Thyroid gland (tissue), 4 donors: ENCODE measurements at regions not wholly inside any gene's neighbourhood (a gene's known extent, or its start where the extent isn't known, plus 50 kb on each side); places are given as distances from the start of the nearest gene placed in this dataset.
A peak's percentile ranks its signal among the peaks of the same experiment; 100 is the strongest.
"Not testable (repeated sequence)": the region's sequence is repeated elsewhere in the genome, so short reads cannot be mapped to it uniquely, and the experiment has no call there.

ENCODE experiments used
- DNase-seq, 2 donors: peaks; one replicate each; pipeline ENCODE4 v3.0.0-alpha.2; 2019
- H3K27ac ChIP-seq, 3 donors: fragments of 200-600 bp; sonication (generic); 1 replicate in 2 of 3; 2 replicates in 1 of 3; pipeline ENCODE4 v1.5.1; 2016 to 2019; ENCODE audit warnings: mild to moderate bottlenecking in 1 of 3, moderate library complexity in 1 of 3
- H3K27me3 ChIP-seq: fragments of 200-600 bp; sonication (generic); one replicate; pipeline ENCODE4 v1.5.1; 2019
- H3K36me3 ChIP-seq, 2 donors: fragments of 200-600 bp; sonication (generic); one replicate each; pipeline ENCODE4 v1.5.1; 2016 to 2019
- H3K4me1 ChIP-seq, 2 donors: fragments of 200-600 bp; sonication (generic); one replicate each; pipeline ENCODE4 v1.5.1; 2017 to 2019
- H3K4me3 ChIP-seq, 3 donors: fragments of 200-600 bp; sonication (generic); replicated peaks in 1 of 3; 1 replicate in 2 of 3; 2 replicates in 1 of 3; pipeline ENCODE4 v1.5.1; 2016; ENCODE audit warnings: mild to moderate bottlenecking in 1 of 3
- H3K9me3 ChIP-seq: fragments of 200-600 bp; sonication (generic); one replicate; pipeline ENCODE4 v1.5.1; 2017
- POLR2A ChIP-seq, 2 donors: fragments of 450-650 bp; IDR thresholded peaks; one replicate each; pipeline ENCODE4 v1.6.1; 2017; ENCODE audit warnings: antibody characterized with exemption in 2 of 2, mild to moderate bottlenecking in 2 of 2, moderate library complexity in 1 of 2
- WGBS, 2 donors: methylation state at CpG; one replicate each; pipeline ENCODE4 v1.1.5; 2017; 5-methylcytosine and 5-hydroxymethylcytosine counted together
- intact Hi-C: fragments of 100-400 bp; cut with DNase I; formaldehyde crosslinking; loops from one replicate; pipeline ENCODE4 v1.15.1; 2023
- TF ChIP-seq, protein P1 (sequence below), 6 experiments: fragments of 200-600 bp in 3 of 6; fragments of 450-650 bp in 3 of 6; sonication (generic) in 3 of 6; IDR thresholded peaks; one replicate each; pipeline ENCODE4 v1.5.1; 2016 to 2019; ENCODE audit warnings: antibody characterized with exemption in 6 of 6, mild to moderate bottlenecking in 2 of 6, inconsistent platforms in 1 of 6, moderate library complexity in 1 of 6

GRCh38 chr7:136441835-136442234, 426.6 kb upstream of the CHRM2 start:
- Histone ChIP-seq H3K9me3 (no peaks in the 10 kb centered on the region), H3K27ac (no peak overlapping the region), H3K4me3 (no peak overlapping the region), H3K36me3 (no peaks in the 10 kb centered on the region), H3K27me3 (no peaks in the 10 kb centered on the region), H3K4me1 (no peaks in the 10 kb centered on the region)
- TF ChIP-seq, protein P1, sequence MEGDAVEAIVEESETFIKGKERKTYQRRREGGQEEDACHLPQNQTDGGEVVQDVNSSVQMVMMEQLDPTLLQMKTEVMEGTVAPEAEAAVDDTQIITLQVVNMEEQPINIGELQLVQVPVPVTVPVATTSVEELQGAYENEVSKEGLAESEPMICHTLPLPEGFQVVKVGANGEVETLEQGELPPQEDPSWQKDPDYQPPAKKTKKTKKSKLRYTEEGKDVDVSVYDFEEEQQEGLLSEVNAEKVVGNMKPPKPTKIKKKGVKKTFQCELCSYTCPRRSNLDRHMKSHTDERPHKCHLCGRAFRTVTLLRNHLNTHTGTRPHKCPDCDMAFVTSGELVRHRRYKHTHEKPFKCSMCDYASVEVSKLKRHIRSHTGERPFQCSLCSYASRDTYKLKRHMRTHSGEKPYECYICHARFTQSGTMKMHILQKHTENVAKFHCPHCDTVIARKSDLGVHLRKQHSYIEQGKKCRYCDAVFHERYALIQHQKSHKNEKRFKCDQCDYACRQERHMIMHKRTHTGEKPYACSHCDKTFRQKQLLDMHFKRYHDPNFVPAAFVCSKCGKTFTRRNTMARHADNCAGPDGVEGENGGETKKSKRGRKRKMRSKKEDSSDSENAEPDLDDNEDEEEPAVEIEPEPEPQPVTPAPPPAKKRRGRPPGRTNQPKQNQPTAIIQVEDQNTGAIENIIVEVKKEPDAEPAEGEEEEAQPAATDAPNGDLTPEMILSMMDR (IDR thresholded peaks at IDR 0.05), result no peak
- TF ChIP-seq POLR2A (IDR thresholded peaks at IDR 0.05), result no peak
- intact Hi-C loops, result no loop called here
- WGBS, 2 donors, result 86 to 87% methylated on average over 3 of the region's 3 CpGs
- no peak for DNase-seq

DNA sequence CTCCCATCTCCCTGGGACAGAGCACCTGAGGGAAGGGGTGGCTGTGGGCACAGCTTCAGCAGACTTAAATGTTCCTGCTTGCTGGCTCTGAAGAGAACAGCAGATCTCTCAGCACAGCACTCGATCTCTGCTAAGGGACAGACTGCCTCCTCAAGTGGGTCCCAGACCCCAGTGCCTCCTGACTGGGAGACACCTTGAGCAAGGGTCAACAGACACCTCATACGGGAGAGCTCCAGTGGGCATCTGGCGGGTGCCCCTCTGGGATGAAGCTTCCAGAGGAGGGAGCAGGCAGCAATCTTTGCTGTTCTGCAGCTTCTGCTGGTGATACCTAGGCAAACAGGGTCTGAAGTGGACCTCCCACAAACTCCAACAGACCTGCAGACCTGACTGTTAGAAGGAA, 436.7 kb upstream of the CHRM2 start:
- intact Hi-C loops, H3K4me3 ChIP-seq, H3K27ac ChIP-seq, H3K4me1 ChIP-seq, H3K9me3 ChIP-seq, DNase-seq, H3K27me3 ChIP-seq, H3K36me3 ChIP-seq: not testable (repeated sequence)
- 89 to 93% methylated on average over 3 of the region's 3 CpGs for WGBS, 2 donors

DNA sequence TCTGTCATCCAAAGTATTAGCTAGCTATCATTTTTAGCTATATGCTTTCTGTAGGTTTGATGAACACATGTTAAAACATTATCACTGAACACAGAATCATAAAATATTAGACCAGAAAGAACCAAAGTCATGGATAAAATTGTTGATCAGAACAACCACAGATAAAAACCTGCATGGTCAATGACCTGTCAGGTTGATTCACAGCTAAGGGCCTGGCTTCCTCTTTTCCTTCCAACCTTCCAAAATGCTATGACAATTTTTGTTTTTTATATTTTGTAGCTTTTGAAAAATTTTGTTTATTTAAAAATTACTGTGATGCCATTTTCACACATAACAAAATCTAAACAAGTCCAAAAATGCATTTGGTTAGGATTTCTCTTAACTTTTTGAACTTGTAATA, 444.4 kb upstream of the CHRM2 start:
- Histone ChIP-seq H3K27ac (no peak overlapping the region), H3K9me3 (no peaks in the 10 kb centered on the region), H3K36me3 (no peaks in the 10 kb centered on the region), H3K4me1 (no peaks in the 10 kb centered on the region), H3K4me3 (no peak overlapping the region), H3K27me3 (no peaks in the 10 kb centered on the region)
- no peak for TF ChIP-seq POLR2A (IDR thresholded peaks at IDR 0.05)
- TF ChIP-seq, protein P1 (IDR thresholded peaks at IDR 0.05), result no peak
- intact Hi-C loops, result no loop called here
- no peak for DNase-seq

DNA sequence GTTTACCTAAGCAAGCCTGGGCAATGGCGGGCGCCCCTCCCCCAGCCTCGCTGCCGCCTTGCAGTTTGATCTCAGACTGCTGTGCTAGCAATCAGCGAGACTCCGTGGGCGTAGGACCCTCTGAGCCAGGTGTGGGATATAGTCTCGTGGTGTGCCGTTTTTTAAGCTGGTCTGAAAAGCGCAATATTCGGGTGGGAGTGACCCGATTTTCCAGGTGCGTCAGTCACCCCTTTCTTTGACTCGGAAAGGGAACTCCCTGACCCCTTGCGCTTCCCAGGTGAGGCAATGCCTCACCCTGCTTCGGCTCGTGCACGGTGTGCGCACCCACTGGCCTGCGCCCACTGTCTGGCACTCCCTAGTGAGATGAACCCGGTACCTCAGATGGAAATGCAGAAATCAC, 442.6 kb upstream of the MTPN start:
- H3K27ac ChIP-seq, H3K9me3 ChIP-seq, intact Hi-C loops, H3K27me3 ChIP-seq, H3K4me3 ChIP-seq, DNase-seq, H3K36me3 ChIP-seq, H3K4me1 ChIP-seq: not testable (repeated sequence)
- 82 to 96% methylated on average over 11 to 16 of the region's 21 CpGs for WGBS, 2 donors

DNA sequence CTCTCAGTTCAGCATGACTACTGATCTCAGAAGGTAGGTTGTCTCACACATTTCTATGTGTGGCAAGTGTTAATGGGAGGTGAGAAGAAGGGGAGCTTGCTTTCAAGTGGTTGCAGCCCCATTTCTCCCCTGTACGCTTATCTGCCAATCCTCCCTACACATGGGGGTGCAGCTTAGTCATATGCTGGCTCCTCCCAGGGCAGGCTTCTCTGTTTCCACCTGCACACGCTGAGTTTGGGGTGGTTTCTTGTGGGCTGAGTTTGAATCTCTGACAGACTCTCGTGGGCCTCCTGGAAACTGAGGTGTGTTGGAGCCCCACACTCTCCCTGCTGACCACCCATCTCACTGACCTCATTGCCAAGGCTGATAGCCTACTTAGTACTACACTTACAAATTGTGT, 435.8 kb upstream of the MTPN start:
- no peaks in the 10 kb centered on the region for H3K36me3 ChIP-seq
- H3K4me1 ChIP-seq, result no peaks in the 10 kb centered on the region
- H3K4me3 ChIP-seq, result no peak overlapping the region
- H3K9me3 ChIP-seq, result no peaks in the 10 kb centered on the region
- H3K27ac ChIP-seq, result no peak overlapping the region
- TF ChIP-seq, protein P1 (IDR thresholded peaks at IDR 0.05), result no peak
- TF ChIP-seq POLR2A (IDR thresholded peaks at IDR 0.05), result no peak
- H3K27me3 ChIP-seq, result no peaks in the 10 kb centered on the region
- 84 to 91% methylated on average over 3 of the region's 3 CpGs for WGBS, 2 donors
- no peak for DNase-seq
- intact Hi-C loops, result no loop called here

DNA sequence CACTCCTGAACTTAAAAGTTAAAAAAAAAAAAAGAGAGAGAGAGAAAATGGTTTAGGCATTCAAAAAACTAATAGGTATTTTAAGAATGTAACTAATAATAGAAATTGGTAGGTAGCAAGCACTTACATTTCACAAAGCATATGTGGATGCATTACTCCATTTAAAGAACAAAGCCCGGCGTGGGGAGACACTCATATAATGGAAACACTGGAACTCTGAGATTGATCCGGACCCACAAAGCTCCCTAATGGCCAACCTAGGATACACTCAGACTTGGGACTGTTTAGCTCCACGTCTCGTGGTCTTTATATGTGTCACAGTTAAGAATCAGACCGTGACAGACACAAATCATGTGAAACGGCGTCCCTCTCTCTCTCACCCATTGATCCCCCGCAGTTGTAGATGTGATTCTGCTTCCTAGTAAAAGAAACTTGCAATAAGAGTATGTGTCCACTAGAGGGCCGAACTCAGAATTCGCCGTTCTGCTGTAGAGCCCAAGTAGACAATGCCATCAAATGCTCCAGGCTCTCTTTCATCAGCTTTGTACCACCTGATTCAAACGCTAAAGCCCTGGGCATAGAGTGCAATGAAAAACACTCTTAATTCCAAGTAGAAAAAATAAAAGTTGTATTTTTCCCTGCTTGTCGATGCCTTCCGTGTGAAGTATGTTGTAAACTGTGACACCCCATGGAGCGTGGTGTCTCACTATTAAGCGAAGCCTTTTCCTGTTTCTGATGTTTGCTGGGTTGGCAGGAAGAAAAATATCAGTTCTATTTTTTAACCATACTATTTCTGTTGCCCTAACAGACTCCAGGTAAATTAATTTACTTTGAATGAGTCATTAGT, 429.0 kb upstream of the MTPN start:
- Histone ChIP-seq H3K27ac (no peak overlapping the region), H3K4me3 (no peak overlapping the region), H3K36me3 (no peaks in the 10 kb centered on the region), H3K9me3 (no peaks in the 10 kb centered on the region), H3K4me1 (no peaks in the 10 kb centered on the region), H3K27me3 (no peaks in the 10 kb centered on the region)
- 28 to 30% methylated on average over 17 of the region's 17 CpGs for WGBS, 2 donors
- TF ChIP-seq POLR2A (IDR thresholded peaks at IDR 0.05), result no peak
- TF ChIP-seq, protein P1 (IDR thresholded peaks at IDR 0.05), result peak; percentile 54 to 72 (median 64)
- intact Hi-C loops, result no loop called here
- DNase-seq, result peak; percentile 36 to 42
